ENCODE measurements at regions not wholly inside any gene's neighbourhood (a gene's known extent, or its start where the extent isn't known, plus 50 kb on each side); places are given as distances from the start of the nearest gene placed in this dataset.

- TF ChIP-seq GABPA (IDR thresholded peaks at IDR 0.05; ENCODE audit: low read depth) (no peak), CTCF (IDR thresholded peaks at IDR 0.05; ENCODE audit: insufficient read depth, low read length) (no peak)
These were observed 297.7 kb downstream of the PARP8 start for GRCh38 chr5:50963971-50964745.
